H9 (cell line): ENCODE measurements at regions not wholly inside any gene's neighbourhood (a gene's known extent, or its start where the extent isn't known, plus 50 kb on each side); places are given as distances from the start of the nearest gene placed in this dataset.
A peak's percentile ranks its signal among the peaks of the same experiment; 100 is the strongest.

Source experiments
- DNase-seq: peaks from one replicate; pipeline ENCODE4 v3.0.0-alpha.2; 2017
- H2AFZ ChIP-seq: one replicate; pipeline ENCODE4 v1.6.1; 2013; ENCODE audit warnings: mild to moderate bottlenecking, low read length, control low read depth, moderate library complexity
- H2AK5ac ChIP-seq: 2 replicates; pipeline ENCODE4 v1.6.1; 2013; ENCODE audit warnings: low read length, control low read depth, mixed read lengths; ENCODE audit not compliant: insufficient read length
- H2BK120ac ChIP-seq: one replicate; pipeline ENCODE4 v1.6.1; 2013; ENCODE audit warnings: low read depth, mild to moderate bottlenecking, low read length, control low read depth, inconsistent platforms; ENCODE audit not compliant: poor library complexity, severe bottlenecking
- H2BK12ac ChIP-seq: 2 replicates; pipeline ENCODE4 v1.6.1; 2013; ENCODE audit warnings: low read length, control low read depth, mixed read lengths, low read depth; ENCODE audit not compliant: insufficient read length
- H2BK15ac ChIP-seq: 2 replicates; pipeline ENCODE4 v1.6.1; 2013; ENCODE audit warnings: low read depth, low read length, control low read depth
- H2BK20ac ChIP-seq: one replicate; pipeline ENCODE4 v1.6.1; 2013; ENCODE audit warnings: low read depth, mild to moderate bottlenecking, low read length, control low read depth, inconsistent platforms; ENCODE audit not compliant: poor library complexity, severe bottlenecking
- H2BK5ac ChIP-seq: 2 replicates; pipeline ENCODE4 v1.6.1; 2013; ENCODE audit warnings: low read length, control low read depth, mixed read lengths; ENCODE audit not compliant: insufficient read length
- H3K14ac ChIP-seq: 2 replicates; pipeline ENCODE4 v1.6.1; 2013; ENCODE audit warnings: low read length, control low read depth; ENCODE audit not compliant: insufficient read depth
- H3K18ac ChIP-seq: 2 replicates; pipeline ENCODE4 v1.6.1; 2013; ENCODE audit warnings: low read depth, mild to moderate bottlenecking, mixed read lengths, low read length, control low read depth; ENCODE audit not compliant: insufficient read length
- H3K23ac ChIP-seq: 2 replicates; pipeline ENCODE4 v1.6.1; 2013; ENCODE audit warnings: low read length, control low read depth, mixed read lengths, low read depth; ENCODE audit not compliant: insufficient read length
- H3K23me2 ChIP-seq: 2 replicates; pipeline ENCODE4 v1.6.1; 2013; ENCODE audit warnings: low read depth, mild to moderate bottlenecking, mixed read lengths, low read length, control low read depth; ENCODE audit not compliant: insufficient read length, poor library complexity, severe bottlenecking
- H3K27ac ChIP-seq: 2 replicates; pipeline ENCODE4 v1.5.1; 2013; ENCODE audit warnings: low read length, control low read depth, mixed read lengths, low read depth; ENCODE audit not compliant: insufficient read length
- H3K27me3 ChIP-seq: 2 replicates; pipeline ENCODE4 v1.6.1; 2013; ENCODE audit warnings: low read length, control low read depth, inconsistent platforms; ENCODE audit not compliant: insufficient read depth
- H3K4ac ChIP-seq: 2 replicates; pipeline ENCODE4 v1.6.1; 2013; ENCODE audit warnings: low read depth, mild to moderate bottlenecking, control low read depth, inconsistent platforms, low read length, moderate library complexity
- H3K4me1 ChIP-seq: 2 replicates; pipeline ENCODE4 v1.6.1; 2013; ENCODE audit warnings: low read length, control low read depth, inconsistent platforms; ENCODE audit not compliant: insufficient read depth
- H3K4me2 ChIP-seq: 2 replicates; pipeline ENCODE4 v1.6.1; 2013; ENCODE audit warnings: low read length, control low read depth, mixed read lengths; ENCODE audit not compliant: insufficient read length, insufficient read depth
- H3K56ac ChIP-seq: 2 replicates; pipeline ENCODE4 v1.6.1; 2013; ENCODE audit warnings: low read depth, mild to moderate bottlenecking, mixed read lengths, low read length, control low read depth; ENCODE audit not compliant: insufficient read length
- H3K79me1 ChIP-seq: 2 replicates; pipeline ENCODE4 v1.6.1; 2013; ENCODE audit warnings: low read depth, mild to moderate bottlenecking, moderate library complexity, low read length, control low read depth, inconsistent platforms; ENCODE audit not compliant: insufficient read depth, poor library complexity, severe bottlenecking
- H3K79me2 ChIP-seq: 2 replicates; pipeline ENCODE4 v1.6.1; 2013; ENCODE audit warnings: low read length, control low read depth, inconsistent platforms; ENCODE audit not compliant: insufficient read depth
- H3K9ac ChIP-seq: 2 replicates; pipeline ENCODE4 v1.6.1; 2013; ENCODE audit warnings: low read length, control low read depth, mixed read lengths; ENCODE audit not compliant: insufficient read length; ENCODE audit errors: extremely low read depth
- H3K9me3 ChIP-seq: one replicate; pipeline ENCODE4 v1.6.1; 2013; ENCODE audit warnings: low read depth, low read length, inconsistent platforms; ENCODE audit not compliant: control insufficient read depth
- H3T11ph ChIP-seq: one replicate; pipeline ENCODE4 v1.6.1; 2013; ENCODE audit warnings: mild to moderate bottlenecking, low read length, control low read depth, inconsistent platforms
- H4K20me1 ChIP-seq: one replicate; pipeline ENCODE4 v1.6.1; 2013; ENCODE audit not compliant: control insufficient read depth, insufficient read length, insufficient read depth
- H4K5ac ChIP-seq: 2 replicates; pipeline ENCODE4 v1.6.1; 2013; ENCODE audit warnings: low read depth, mild to moderate bottlenecking, mixed read lengths, low read length, control low read depth; ENCODE audit not compliant: insufficient read length
- H4K8ac ChIP-seq: replicated peaks from 2 replicates; pipeline ENCODE4 v1.6.1; 2013; ENCODE audit warnings: low read length, control low read depth, mixed read lengths, low read depth; ENCODE audit not compliant: insufficient read length
- H4K91ac ChIP-seq: 2 replicates; pipeline ENCODE4 v1.6.1; 2013; ENCODE audit warnings: low read depth, mild to moderate bottlenecking, moderate library complexity, mixed read lengths, low read length, control low read depth; ENCODE audit not compliant: insufficient read length
- H3K27ac Mint-ChIP-seq, 3 experiments: 2 replicates in 2 of 3; 3 replicates in 1 of 3; pipeline ENCODE4 v1.8.0; 2020 to 2021; ENCODE audit warnings: mixed read lengths in 3 of 3, mild to moderate bottlenecking in 1 of 3, moderate library complexity in 1 of 3
- H3K27me3 Mint-ChIP-seq: 2 replicates; pipeline ENCODE4 v1.8.0; 2021; ENCODE audit warnings: low read depth, mild to moderate bottlenecking, moderate library complexity, mixed read lengths
- H3K36me3 Mint-ChIP-seq, 3 experiments: 2 replicates in 2 of 3; 3 replicates in 1 of 3; pipeline ENCODE4 v1.8.0; 2020 to 2021; ENCODE audit warnings: low read depth in 3 of 3, mixed read lengths in 3 of 3; ENCODE audit not compliant: insufficient read depth in 1 of 3
- H3K4me1 Mint-ChIP-seq, 2 experiments: 2 replicates each; pipeline ENCODE4 v1.8.0; 2020; ENCODE audit warnings: mixed read lengths in 2 of 2
- H3K4me3 Mint-ChIP-seq, 2 experiments: 2 replicates in 1 of 2; 3 replicates in 1 of 2; pipeline ENCODE4 v1.8.0; 2020 to 2021; ENCODE audit warnings: mild to moderate bottlenecking in 2 of 2, mixed read lengths in 2 of 2, moderate library complexity in 1 of 2
- H3K9me3 Mint-ChIP-seq, 2 experiments: 2 replicates in 1 of 2; 3 replicates in 1 of 2; pipeline ENCODE4 v1.8.0; 2020; ENCODE audit warnings: mild to moderate bottlenecking in 2 of 2, mixed read lengths in 2 of 2, moderate library complexity in 1 of 2
- WGBS: extraction: QIAGEN DNeasy Blood & Tissue Kit; methylation state at CpG from one replicate; pipeline ENCODE4 v1.1.7; 2013; ENCODE audit warnings: missing lambda C conversion rate, low lambda C conversion rate, mixed read lengths; ENCODE audit not compliant: insufficient read length; ENCODE audit errors: extremely low coverage; 5-methylcytosine and 5-hydroxymethylcytosine counted together
- TF ChIP-seq, protein P1 (sequence below): fragments of 200-600 bp; sonication (generic); conservative IDR thresholded peaks from 3 replicates; pipeline ENCODE4 v1.8.0; 2021; ENCODE audit warnings: antibody characterized with exemption, mild to moderate bottlenecking

DNA sequence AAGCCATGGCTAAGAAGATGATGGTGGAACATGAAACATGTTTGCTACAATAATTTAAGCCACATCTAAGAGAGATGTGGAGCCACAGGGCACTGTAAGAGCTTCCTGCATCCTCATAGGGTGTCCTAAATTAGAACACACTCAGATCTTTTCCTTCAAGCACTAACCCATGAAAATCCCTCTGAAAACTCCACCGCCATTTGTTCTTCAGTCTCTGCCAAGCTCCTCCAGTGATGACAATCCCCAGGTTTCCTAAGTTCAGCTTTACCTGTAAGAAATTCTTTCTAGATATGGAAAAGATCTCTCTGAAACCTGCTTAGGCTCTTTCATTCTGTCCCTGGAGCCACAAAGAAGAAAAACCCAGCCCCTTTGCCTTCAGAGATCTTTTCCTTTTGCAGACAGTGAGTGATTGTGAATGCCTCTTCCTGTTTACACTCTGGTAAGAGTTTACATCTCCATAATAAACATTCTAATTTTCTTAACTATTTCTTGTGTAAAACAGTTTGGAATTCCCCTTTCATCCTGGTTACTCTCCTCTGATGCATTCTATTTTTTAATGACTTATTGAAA lies 907.2 kb downstream of the VRK1 start:
- Histone ChIP-seq H2BK5ac (no peak overlapping the region), H4K5ac (no peak overlapping the region), H3K14ac (no peak overlapping the region), H3K4me1 (no peaks in the 10 kb centered on the region), H2BK20ac (no peak overlapping the region), H3K79me1 (no peaks in the 10 kb centered on the region), H3K4me2 (no peak overlapping the region), H3K9ac (no peak overlapping the region), H3K4ac (no peak overlapping the region), H2AK5ac (no peak overlapping the region), H3K27ac (peak overlapping the region; percentile 16), H2BK12ac (no peak overlapping the region), H4K20me1 (no peaks in the 10 kb centered on the region), H2AFZ (no peak overlapping the region), H2BK15ac (no peak overlapping the region), H4K91ac (no peak overlapping the region), H3T11ph (no peak overlapping the region), H3K23me2 (no peaks in the 10 kb centered on the region), H3K23ac (no peak overlapping the region), H3K79me2 (no peaks in the 10 kb centered on the region), H3K9me3 (no peaks in the 10 kb centered on the region), H3K56ac (no peak overlapping the region), H2BK120ac (no peak overlapping the region), H4K8ac (no peak overlapping the region), H3K27me3 (no peaks in the 10 kb centered on the region), H3K18ac (no peak overlapping the region)
- no peak overlapping the region for H3K4me3 Mint-ChIP-seq
- H3K9me3 Mint-ChIP-seq = peaks cover 11 to 13% of the 10 kb centered on the region in 2 experiments
- TF ChIP-seq, protein P1, sequence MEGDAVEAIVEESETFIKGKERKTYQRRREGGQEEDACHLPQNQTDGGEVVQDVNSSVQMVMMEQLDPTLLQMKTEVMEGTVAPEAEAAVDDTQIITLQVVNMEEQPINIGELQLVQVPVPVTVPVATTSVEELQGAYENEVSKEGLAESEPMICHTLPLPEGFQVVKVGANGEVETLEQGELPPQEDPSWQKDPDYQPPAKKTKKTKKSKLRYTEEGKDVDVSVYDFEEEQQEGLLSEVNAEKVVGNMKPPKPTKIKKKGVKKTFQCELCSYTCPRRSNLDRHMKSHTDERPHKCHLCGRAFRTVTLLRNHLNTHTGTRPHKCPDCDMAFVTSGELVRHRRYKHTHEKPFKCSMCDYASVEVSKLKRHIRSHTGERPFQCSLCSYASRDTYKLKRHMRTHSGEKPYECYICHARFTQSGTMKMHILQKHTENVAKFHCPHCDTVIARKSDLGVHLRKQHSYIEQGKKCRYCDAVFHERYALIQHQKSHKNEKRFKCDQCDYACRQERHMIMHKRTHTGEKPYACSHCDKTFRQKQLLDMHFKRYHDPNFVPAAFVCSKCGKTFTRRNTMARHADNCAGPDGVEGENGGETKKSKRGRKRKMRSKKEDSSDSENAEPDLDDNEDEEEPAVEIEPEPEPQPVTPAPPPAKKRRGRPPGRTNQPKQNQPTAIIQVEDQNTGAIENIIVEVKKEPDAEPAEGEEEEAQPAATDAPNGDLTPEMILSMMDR = no peak
- DNase-seq = no peak
- peaks cover 16 to 23% of the 10 kb centered on the region in 2 experiments for H3K4me1 Mint-ChIP-seq
- peak overlapping the region; percentile 85 to 88 (median 86) for H3K27ac Mint-ChIP-seq
- no CpG with 5 or more reads among the region's 1 CpG for WGBS
- H3K27me3 Mint-ChIP-seq = peaks cover 2% of the 10 kb centered on the region
- H3K36me3 Mint-ChIP-seq = peaks cover 0 to 11% (median 4%) of the 10 kb centered on the region in 3 experiments; a peak in 6 of 7 replicates
